ENCODE measurements at regions not wholly inside any gene's neighbourhood (a gene's known extent, or its start where the extent isn't known, plus 50 kb on each side); places are given as distances from the start of the nearest gene placed in this dataset.
"Not testable (repeated sequence)": the region's sequence is repeated elsewhere in the genome, so short reads cannot be mapped to it uniquely, and the experiment has no call there.

DNA sequence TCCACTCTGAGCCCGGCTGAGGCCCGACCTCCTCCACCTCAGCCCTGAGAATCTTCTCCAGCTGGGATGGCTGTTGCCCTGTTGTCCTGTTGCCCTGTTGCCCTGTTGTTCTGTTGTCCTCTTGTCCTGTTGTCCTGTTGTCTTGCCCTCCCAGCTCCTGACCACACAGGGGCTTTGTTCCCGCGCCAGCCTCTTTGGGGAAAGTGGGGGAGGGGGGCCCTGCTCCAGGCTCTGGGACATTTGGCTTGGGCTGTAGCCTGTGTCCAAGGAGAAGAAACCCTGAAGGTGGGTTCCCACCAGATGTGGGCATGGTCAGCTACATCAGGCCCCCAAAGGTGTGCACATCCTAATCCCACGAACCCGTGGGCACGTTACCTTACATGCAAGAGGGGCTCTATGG is 113.5 kb upstream of the FAM20C start:
- not testable (repeated sequence) for H4K12ac ChIP-seq (ENCODE audit: low read depth, low read length); H3K27ac ChIP-seq (ENCODE audit: low read depth, low read length); H3K18ac ChIP-seq (ENCODE audit: low read length); H3K9me3 ChIP-seq (ENCODE audit: insufficient read depth, low read depth, low read length); H3K14ac ChIP-seq (ENCODE audit: low read length); H3K4ac ChIP-seq (ENCODE audit: low read depth, low read length); H3K27me3 ChIP-seq (ENCODE audit: insufficient read depth, low read length); H4K91ac ChIP-seq (ENCODE audit: low read depth, low read length); H3K4me3 ChIP-seq (ENCODE audit: low read depth, low read length); H3K36me3 ChIP-seq (ENCODE audit: control insufficient read depth in 1 of 2, insufficient read depth in 2 of 2, low read length in 2 of 2); H3K79me1 ChIP-seq (ENCODE audit: low read length); H3K4me2 ChIP-seq (ENCODE audit: low read length); H2AFZ ChIP-seq (ENCODE audit: insufficient read depth, low read length, poor library complexity); H3K23ac ChIP-seq (ENCODE audit: low read length); H2BK5ac ChIP-seq (ENCODE audit: low read depth, low read length, poor library complexity); H2BK120ac ChIP-seq (ENCODE audit: insufficient read depth, low read length, poor library complexity); H4K8ac ChIP-seq (ENCODE audit: low read depth, low read length); H2BK12ac ChIP-seq (ENCODE audit: low read length); H3K79me2 ChIP-seq (ENCODE audit: control insufficient read depth, insufficient read depth, low read length, poor library complexity); H2AK5ac ChIP-seq (ENCODE audit: low read length); H3K4me1 ChIP-seq (ENCODE audit: control insufficient read depth in 1 of 2, insufficient read depth in 2 of 2, low read length in 2 of 2); H3K9ac ChIP-seq (ENCODE audit: low read length); DNase-seq
- no CpG with 5 or more reads among the region's 7 CpGs for WGBS (ENCODE audit: extremely low coverage, insufficient coverage, insufficient read length)

GRCh38 chr7:79400-80055 is 112.8 kb upstream of the FAM20C start:
- H2AK5ac ChIP-seq (ENCODE audit: low read length); H3K4me1 ChIP-seq (ENCODE audit: control insufficient read depth in 1 of 2, insufficient read depth in 2 of 2, low read length in 2 of 2); H2BK5ac ChIP-seq (ENCODE audit: low read depth, low read length, poor library complexity); H2BK120ac ChIP-seq (ENCODE audit: insufficient read depth, low read length, poor library complexity); H3K9ac ChIP-seq (ENCODE audit: low read length); H2BK12ac ChIP-seq (ENCODE audit: low read length); H3K9me3 ChIP-seq (ENCODE audit: insufficient read depth, low read depth, low read length); H4K8ac ChIP-seq (ENCODE audit: low read depth, low read length); H3K27ac ChIP-seq (ENCODE audit: low read depth, low read length); H3K18ac ChIP-seq (ENCODE audit: low read length); H4K91ac ChIP-seq (ENCODE audit: low read depth, low read length); H3K4me2 ChIP-seq (ENCODE audit: low read length); H2AFZ ChIP-seq (ENCODE audit: insufficient read depth, low read length, poor library complexity); H3K4me3 ChIP-seq (ENCODE audit: low read depth, low read length); H3K27me3 ChIP-seq (ENCODE audit: insufficient read depth, low read length); DNase-seq; H3K36me3 ChIP-seq (ENCODE audit: control insufficient read depth in 1 of 2, insufficient read depth in 2 of 2, low read length in 2 of 2); H3K79me1 ChIP-seq (ENCODE audit: low read length); H3K4ac ChIP-seq (ENCODE audit: low read depth, low read length); H3K23ac ChIP-seq (ENCODE audit: low read length); H3K14ac ChIP-seq (ENCODE audit: low read length); H4K12ac ChIP-seq (ENCODE audit: low read depth, low read length); H3K79me2 ChIP-seq (ENCODE audit: control insufficient read depth, insufficient read depth, low read length, poor library complexity): not testable (repeated sequence)
- WGBS (ENCODE audit: extremely low coverage, insufficient coverage, insufficient read length) = no CpG with 5 or more reads among the region's 15 CpGs

DNA sequence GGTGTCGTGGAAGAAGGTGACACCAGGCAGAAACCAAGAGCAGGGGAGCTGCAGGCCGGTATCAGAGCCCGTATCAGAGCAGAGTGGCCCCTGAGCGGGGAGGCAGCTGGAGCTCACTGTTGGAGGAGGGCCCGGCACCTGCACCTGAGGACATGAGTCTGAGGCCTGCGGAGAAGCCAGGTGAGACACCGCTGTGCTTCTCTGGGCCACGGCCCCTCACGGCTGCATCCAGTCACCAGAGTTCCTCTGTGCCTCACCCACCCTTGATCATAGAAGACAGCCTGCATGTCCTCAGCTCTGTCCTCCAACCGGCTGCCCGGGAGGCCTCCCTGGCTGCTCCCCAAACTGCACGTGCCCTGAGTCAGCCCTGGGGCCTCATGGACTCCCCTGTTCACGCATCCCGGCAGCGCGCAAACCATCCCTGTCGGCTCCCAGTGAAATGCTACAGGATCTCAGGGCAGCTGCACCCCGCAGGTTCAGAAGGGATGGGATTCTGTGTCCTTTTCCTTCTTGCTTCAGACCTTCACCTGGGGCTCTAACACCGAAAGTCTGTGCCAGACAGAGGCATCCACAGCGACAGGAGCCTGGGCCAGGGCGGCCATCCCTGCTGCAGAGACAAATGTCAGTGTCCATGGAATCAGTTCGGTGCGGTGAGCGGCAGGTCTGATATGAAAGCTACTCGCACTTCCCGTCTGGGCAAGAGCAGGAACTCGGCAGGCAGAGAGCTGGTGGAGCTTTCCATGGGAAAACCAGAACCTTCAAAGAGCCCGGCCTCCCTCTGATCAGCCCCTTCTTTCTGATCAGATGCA is 111.9 kb upstream of the FAM20C start:
- WGBS (ENCODE audit: extremely low coverage, insufficient coverage, insufficient read length) = no CpG with 5 or more reads among the region's 28 CpGs
- Histone ChIP-seq H2BK12ac (ENCODE audit: low read length) (no peak overlapping the region), H3K36me3 (ENCODE audit: control insufficient read depth in 1 of 2, insufficient read depth in 2 of 2, low read length in 2 of 2) (no peaks in the 10 kb centered on the region), H3K9ac (ENCODE audit: low read length) (no peak overlapping the region), H4K91ac (ENCODE audit: low read depth, low read length) (no peak overlapping the region), H3K79me2 (ENCODE audit: control insufficient read depth, insufficient read depth, low read length, poor library complexity) (no peaks in the 10 kb centered on the region), H2AFZ (ENCODE audit: insufficient read depth, low read length, poor library complexity) (no peak overlapping the region), H3K14ac (ENCODE audit: low read length) (no peak overlapping the region), H2AK5ac (ENCODE audit: low read length) (no peak overlapping the region), H3K4me1 (ENCODE audit: control insufficient read depth in 1 of 2, insufficient read depth in 2 of 2, low read length in 2 of 2) (peaks cover 0 to 2% of the 10 kb centered on the region in 2 experiments), H3K4me3 (ENCODE audit: low read depth, low read length) (no peak overlapping the region), H3K4ac (ENCODE audit: low read depth, low read length) (no peak overlapping the region), H2BK5ac (ENCODE audit: low read depth, low read length, poor library complexity) (no peak overlapping the region), H3K79me1 (ENCODE audit: low read length) (no peaks in the 10 kb centered on the region), H3K27ac (ENCODE audit: low read depth, low read length) (no peak overlapping the region), H2BK120ac (ENCODE audit: insufficient read depth, low read length, poor library complexity) (no peak overlapping the region), H3K27me3 (ENCODE audit: insufficient read depth, low read length) (peaks cover 2% of the 10 kb centered on the region), H4K8ac (ENCODE audit: low read depth, low read length) (no peak overlapping the region), H3K23ac (ENCODE audit: low read length) (no peak overlapping the region), H3K18ac (ENCODE audit: low read length) (no peak overlapping the region), H3K4me2 (ENCODE audit: low read length) (no peak overlapping the region), H4K12ac (ENCODE audit: low read depth, low read length) (no peak overlapping the region), H3K9me3 (ENCODE audit: insufficient read depth, low read depth, low read length) (no peaks in the 10 kb centered on the region)
- DNase-seq = no peak

- H4K8ac ChIP-seq (ENCODE audit: low read depth, low read length) = no peak overlapping the region
- no peaks in the 10 kb centered on the region for H3K79me2 ChIP-seq (ENCODE audit: control insufficient read depth, insufficient read depth, low read length, poor library complexity)
- H3K9me3 ChIP-seq (ENCODE audit: insufficient read depth, low read depth, low read length) = no peaks in the 10 kb centered on the region
- no peak overlapping the region for H3K9ac ChIP-seq (ENCODE audit: low read length)
- H3K36me3 ChIP-seq (ENCODE audit: control insufficient read depth in 1 of 2, insufficient read depth in 2 of 2, low read length in 2 of 2) = no peaks in the 10 kb centered on the region
- H3K4ac ChIP-seq (ENCODE audit: low read depth, low read length) = no peak overlapping the region
- H2AK5ac ChIP-seq (ENCODE audit: low read length) = no peak overlapping the region
- no peak overlapping the region for H2BK120ac ChIP-seq (ENCODE audit: insufficient read depth, low read length, poor library complexity)
- H3K79me1 ChIP-seq (ENCODE audit: low read length) = no peaks in the 10 kb centered on the region
- no peak overlapping the region for H2AFZ ChIP-seq (ENCODE audit: insufficient read depth, low read length, poor library complexity)
- H3K27me3 ChIP-seq (ENCODE audit: insufficient read depth, low read length) = peaks cover 2% of the 10 kb centered on the region
- no peak for DNase-seq
- H3K4me1 ChIP-seq (ENCODE audit: control insufficient read depth in 1 of 2, insufficient read depth in 2 of 2, low read length in 2 of 2) = peaks cover 0 to 2% of the 10 kb centered on the region in 2 experiments
- H3K4me3 ChIP-seq (ENCODE audit: low read depth, low read length) = no peak overlapping the region
- no peak overlapping the region for H3K27ac ChIP-seq (ENCODE audit: low read depth, low read length)
- no peak overlapping the region for H4K91ac ChIP-seq (ENCODE audit: low read depth, low read length)
- H2BK5ac ChIP-seq (ENCODE audit: low read depth, low read length, poor library complexity) = no peak overlapping the region
- no peak overlapping the region for H4K12ac ChIP-seq (ENCODE audit: low read depth, low read length)
- H3K14ac ChIP-seq (ENCODE audit: low read length) = no peak overlapping the region
- no CpG with 5 or more reads among the region's 23 CpGs for WGBS (ENCODE audit: extremely low coverage, insufficient coverage, insufficient read length)
- no peak overlapping the region for H3K23ac ChIP-seq (ENCODE audit: low read length)
- no peak overlapping the region for H3K18ac ChIP-seq (ENCODE audit: low read length)
- no peak overlapping the region for H3K4me2 ChIP-seq (ENCODE audit: low read length)
- no peak overlapping the region for H2BK12ac ChIP-seq (ENCODE audit: low read length)
Measured at GRCh38 chr7:81068-81925, 111.1 kb upstream of the FAM20C start.

All from trophoblast cell (in vitro differentiated cells and primary cell).